ENCODE measurements at regions not wholly inside any gene's neighbourhood (a gene's known extent, or its start where the extent isn't known, plus 50 kb on each side); places are given as distances from the start of the nearest gene placed in this dataset.
A peak's percentile ranks its signal among the peaks of the same experiment; 100 is the strongest.
"Not testable (repeated sequence)": the region's sequence is repeated elsewhere in the genome, so short reads cannot be mapped to it uniquely, and the experiment has no call there.

DNA sequence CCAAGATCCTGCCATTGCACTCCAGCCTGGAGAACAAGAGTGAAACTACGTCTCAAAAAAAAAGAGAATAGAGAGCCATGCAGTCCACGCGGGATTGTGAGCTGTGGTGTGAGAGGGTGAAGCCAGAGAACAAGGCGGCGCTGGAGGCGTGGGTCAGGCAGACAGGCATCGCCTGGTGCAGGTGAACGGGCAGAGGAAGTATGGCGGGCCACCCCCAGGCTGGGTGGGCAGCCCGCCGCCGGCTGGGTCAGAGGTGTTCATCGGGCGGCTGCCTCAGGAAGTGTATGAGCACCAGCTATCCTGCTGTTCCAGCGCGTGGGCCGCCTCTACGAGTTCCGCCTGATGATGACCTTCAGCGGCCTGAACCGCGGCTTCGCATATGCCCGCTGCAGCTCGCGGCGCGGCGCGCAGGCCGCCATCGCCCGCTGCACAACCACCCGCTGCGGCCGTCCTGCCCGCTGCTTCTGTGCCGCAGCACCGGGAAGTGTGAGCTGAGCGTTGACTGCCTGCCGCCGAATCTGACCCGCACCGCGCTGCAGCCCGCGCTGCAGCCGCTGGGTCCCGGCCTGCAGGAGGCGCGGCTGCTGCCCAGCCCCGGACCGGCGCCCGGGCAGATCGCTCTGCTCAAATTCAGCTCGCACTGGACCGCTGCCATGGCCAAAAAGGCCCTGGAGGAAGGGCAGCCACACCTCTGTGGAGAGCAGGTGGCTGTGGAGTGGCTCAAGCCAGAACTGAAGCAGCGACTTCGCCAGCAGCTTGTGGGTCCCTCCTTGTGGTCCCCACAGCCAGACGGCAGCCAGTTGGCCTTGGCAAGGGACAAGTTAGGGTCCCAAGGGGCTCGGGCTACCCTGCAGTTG lies 95.5 kb upstream of the PLEKHM1 start:
- not testable (repeated sequence) for DNase-seq (ENCODE audit: low read depth in 2 of 2)

DNA sequence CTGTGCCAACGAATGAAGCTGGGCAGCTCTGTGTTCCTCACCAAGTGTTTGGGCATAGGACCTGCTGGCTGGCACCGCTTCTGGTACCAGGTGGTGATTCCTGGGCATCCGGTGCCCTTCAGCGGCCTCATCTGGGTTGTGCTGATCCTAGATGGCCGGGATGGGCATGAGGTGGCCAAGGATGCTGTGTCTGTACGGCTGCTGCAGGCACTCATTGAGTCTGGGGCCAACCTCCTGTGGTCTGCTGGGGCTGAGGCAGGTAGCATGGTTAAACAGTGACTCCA lies 96.1 kb upstream of the PLEKHM1 start:
- not testable (repeated sequence) for DNase-seq (ENCODE audit: low read depth in 2 of 2)

DNA sequence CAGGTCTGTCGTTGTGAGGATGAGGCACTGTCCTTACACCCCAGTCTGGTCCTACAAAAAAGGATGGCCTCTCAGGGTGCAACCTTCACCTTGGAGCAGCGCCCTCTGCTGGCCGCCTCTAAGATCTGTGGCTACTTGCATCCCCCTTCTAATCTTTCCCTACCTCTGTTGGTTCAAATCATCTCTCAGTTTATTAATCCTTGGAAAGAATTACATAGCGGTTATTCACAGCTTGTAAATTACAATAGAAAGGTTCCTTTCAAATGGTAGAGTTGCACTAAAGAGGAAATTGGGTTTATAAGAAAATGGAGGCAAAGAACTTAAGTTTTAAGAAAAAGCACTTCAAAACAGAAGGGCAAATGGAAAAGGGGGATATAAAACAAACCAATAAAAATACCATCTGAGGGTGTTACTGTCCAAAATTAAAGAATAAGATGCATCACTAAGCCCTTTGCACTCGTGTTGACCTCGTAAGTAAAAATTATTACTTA lies 102.0 kb upstream of the PLEKHM1 start:
- peak; percentile 28 to 62 for DNase-seq (ENCODE audit: low read depth in 2 of 2)

DNA sequence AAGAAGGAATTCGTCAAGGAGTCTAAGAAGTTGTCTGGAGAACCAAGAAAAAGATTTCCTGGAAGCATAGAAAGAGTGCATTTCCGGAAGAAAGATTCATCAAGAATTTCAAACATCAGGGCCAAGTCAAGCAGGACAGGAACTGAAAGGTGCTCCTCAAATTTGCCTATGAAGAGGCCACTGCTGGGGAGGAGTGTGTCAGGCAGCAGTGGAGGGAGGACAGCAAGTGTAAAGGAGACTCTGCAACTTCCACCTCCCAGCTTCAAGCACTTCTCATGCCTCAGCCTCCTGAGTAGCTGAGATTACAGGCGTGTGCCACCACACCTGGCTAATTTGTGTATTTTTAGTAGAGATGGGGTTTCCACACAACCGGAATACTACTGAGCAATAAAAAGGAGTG lies 105.8 kb upstream of the PLEKHM1 start:
- DNase-seq (ENCODE audit: low read depth in 2 of 2) = not testable (repeated sequence)

DNA sequence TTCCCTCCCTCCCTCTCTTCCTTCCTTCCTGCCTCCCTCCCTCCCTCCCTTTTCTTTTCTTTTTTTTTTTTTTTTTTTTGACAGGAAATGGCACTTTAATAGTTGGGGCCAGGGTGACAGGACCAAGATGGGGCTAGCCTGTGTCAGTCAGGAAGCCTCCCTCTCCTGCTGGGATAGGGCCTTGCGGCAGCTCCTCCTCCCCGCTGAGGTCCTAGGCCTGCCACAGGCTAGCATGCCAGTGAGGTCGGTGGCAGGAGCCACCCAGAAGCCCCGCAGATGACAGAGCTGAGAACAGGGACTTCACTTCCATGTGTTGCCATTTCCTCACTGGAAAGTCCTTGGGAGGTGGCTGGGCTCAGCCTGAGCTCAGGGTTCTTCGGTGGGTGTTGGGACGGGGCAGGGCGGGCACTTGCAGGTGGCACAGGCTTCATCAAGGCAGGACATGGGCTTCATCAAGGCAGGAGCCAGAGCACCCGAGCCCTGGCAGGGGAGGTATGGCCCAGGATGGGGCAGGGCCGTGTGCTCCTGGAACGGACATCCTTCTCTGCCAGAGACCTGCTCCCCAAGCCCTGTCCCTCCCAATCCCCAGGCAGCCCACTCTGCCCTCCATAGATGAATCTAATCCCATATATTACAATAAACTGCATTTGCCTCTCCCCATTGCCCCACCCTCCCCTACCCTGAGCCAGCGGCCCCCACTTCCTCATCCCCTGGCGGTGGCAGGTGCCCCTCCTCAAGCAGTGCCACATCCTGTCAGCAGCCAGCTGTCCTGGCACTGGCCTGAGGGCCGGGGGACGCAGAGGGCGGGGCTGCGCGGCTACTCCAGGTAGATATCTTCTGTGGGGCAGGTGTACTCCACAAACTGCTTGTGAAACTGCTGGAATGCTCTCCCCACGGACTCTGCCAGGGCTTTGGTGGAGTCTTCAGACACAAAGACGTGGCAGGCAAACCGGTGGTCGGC lies 109.8 kb upstream of the PLEKHM1 start:
- DNase-seq (ENCODE audit: low read depth in 2 of 2) = not testable (repeated sequence)

DNA sequence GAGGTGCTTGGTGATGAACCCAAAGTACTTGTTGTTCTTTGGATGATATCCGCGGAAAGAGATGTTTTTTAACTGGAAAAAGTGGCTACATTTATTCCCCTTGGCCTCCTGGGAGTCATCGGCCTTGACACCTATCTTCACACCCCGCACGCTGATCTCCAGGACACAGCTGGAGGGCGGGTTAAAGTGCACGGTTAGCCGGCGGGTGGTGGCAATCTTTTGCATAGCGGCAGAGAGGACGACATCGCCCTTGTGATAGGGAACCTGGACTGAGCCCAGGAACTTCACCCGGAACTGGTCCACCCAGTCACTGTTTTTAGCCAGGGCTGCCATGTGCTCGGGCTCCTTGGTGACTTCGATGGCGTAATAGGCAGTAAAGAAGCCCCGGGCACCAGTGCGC lies 110.5 kb upstream of the PLEKHM1 start:
- DNase-seq (ENCODE audit: low read depth in 2 of 2) = not testable (repeated sequence)

DNA sequence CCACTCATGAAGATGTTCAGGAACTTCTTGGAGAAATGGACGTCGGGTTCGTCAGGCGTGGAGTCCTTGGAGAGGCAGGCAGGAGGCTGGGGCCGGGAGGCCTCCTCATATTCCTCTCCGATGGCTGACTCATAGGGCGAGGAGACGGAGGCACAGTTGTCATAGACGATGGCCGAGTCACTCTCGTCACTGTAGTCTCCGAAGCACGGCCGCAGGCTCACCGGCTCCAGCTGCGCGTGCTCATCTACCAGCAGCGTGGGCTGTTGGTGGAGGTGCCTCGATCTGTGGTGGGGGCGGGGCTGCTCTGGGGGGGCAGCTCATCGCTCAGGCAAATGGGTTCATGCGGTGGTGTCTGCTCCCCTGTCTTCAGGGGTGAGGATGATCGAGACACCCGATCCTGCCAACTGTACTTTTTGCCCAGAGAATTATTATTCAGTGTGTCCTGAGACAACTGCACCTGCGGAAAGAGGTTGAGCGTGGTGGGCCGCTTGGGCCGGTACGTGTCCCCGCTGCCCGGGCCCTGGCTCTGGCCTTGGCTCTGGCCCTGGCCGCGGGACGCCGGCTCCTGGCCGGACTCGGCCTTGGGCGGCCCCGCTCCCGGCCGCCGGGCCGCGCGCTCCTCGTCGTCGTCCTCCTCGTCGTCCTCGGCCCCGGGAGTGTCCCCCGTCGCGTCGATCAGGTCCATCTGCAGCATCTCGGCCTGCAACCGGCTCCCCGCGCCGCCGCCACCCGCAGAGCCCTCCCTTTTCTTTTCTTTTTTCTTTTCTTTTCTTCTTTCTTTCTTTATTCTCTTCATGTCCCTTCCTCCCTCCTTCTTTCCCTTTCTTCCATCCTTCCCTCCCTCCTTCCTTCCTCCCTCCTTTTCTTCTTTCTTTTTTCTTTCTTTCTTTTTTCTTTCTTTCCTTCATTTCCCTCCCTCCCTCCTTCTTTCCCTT lies 111.4 kb upstream of the PLEKHM1 start:
- not testable (repeated sequence) for DNase-seq (ENCODE audit: low read depth in 2 of 2)

DNA sequence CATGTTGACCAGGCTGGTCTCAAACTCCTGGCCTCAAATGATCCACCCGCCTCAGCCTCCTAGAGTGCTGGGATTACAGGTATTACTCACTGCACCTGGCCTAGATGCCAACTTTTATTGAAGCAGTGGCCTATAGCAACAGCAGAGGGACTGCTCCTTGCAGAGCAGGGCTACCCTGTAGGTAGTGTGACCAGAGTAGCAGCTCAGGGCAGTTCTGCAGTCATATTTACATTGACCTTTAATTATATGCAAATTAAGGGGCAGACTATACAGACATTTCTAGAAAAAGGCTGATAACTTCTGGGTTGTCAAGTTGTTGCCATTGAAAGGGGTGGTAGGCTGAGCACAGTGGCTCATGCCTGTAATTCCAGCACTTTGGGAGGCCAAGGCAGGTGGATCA lies 115.2 kb upstream of the PLEKHM1 start:
- not testable (repeated sequence) for DNase-seq (ENCODE audit: low read depth in 2 of 2)

DNA sequence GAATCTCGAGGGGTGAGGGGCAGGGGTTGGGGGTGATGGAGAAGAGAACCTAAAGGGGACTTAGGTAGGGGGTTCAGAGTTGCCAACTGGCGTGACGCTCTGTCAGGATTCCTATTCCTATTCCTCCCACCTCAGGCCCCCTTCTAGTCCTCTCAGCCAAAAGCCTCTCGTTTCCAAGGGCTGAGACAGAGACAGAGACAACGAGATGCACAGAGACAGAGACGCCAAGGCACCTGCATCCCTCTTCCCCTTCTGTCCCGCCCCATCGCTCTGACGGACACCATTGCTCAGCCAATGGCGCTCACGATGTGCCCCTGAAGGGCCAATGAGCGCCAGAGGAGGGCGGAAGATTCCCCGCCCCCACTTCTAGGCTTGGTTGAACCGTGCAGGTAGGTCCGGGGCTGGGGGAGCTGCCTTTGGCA lies 129.5 kb upstream of the PLEKHM1 start:
- peak; percentile 74 to 78 for DNase-seq (ENCODE audit: low read depth in 2 of 2)

DNA sequence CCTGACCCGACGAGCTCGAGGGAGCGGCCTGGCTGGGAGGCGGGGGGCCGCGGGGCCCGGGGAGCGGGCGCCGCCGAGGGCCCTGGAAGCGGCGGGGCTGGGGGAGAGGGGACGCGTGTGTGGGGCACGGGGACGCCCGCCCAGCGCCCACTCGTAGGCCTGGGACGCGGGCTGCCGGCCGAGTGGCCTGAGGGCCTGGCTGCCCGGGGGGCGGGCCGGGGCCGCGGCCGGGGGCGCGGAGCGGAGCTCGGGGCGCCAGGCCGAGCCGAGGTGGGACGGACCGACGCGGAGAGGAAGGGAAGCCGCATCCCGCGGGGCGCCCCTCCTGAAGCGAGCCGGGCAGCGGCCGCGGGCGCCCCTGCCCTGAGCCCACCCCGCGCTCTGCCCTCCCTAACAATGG lies 129.9 kb upstream of the PLEKHM1 start:
- not testable (repeated sequence) for DNase-seq (ENCODE audit: low read depth in 2 of 2)

DNA sequence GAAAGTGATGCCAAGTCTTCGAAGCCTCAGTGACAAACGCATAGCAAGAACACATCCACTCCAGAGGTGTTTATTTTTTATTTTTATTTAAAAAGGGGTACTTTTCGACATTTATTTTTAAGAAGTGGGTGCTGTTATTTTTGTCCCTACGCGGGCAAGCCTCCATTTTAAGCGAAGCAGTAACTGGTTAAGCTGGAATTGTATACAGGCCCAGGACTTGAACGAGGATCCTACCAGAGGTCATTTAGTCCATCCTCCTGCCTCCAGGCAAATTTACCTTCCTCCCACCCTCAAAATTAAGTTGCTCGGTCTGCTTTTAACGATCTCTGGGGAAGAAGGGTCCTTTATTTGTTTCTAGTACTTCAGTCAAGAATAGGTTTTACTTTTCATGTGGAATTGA lies 130.6 kb upstream of the PLEKHM1 start:
- not testable (repeated sequence) for DNase-seq (ENCODE audit: low read depth in 2 of 2)

DNA sequence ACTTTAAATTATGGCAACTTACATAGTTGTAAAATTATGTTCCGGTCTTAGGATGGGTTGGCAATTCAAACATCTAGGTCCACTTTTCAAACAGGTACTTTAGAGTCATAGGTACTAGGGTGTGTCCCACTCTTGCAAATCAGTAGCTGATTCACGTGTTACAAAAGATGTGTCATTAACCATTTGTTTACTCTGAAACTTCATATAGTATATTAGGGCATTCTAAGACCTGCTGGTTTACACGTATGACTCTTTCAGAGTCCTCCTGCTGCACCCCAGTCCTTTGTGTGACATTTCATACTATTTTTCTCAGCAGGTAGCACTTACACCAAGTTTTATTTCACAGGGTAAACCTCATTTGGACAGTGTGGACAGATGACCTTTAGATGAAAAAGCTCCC lies 131.8 kb upstream of the PLEKHM1 start:
- not testable (repeated sequence) for DNase-seq (ENCODE audit: low read depth in 2 of 2)

DNA sequence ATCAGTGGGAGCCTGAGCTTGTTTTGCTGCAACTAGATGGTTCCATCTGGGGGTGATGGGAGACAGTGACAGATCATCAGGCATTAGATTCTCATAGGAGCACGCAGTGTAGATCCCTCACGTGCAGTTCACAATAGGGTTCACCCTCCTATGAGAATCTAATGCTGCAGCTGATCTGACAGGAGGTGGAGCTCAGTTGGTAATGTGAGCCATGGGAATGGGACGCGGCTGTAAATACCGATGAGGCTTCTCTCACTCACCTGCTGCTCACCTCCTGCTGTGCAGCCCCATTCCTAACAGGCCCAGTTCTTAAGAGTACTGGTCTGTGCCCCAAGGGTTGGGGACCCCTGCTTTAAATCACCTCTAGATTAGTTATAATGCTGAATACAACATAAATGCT lies 137.5 kb upstream of the PLEKHM1 start:
- DNase-seq (ENCODE audit: low read depth in 2 of 2) = no peak

DNA sequence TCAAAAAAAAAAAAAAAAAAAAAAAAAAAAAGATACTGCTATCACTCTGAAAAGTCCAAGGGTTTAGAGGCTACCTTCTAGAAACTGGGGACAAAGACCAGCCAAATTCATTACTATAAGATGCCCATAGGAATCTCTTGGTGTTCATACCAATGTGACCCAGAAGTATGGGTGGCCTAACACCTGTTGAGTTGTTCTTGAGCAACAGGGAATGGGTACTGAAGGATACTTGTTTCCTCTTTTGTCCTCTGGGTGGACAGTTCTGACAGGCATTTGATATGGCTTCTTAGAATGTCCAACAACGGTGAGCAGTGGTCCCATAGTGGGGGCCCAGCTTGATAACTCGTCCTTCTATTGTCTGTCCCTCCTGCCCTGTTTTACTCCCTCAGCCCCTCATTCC lies 141.4 kb upstream of the PLEKHM1 start:
- no peak for DNase-seq (ENCODE audit: low read depth in 2 of 2)

DNA sequence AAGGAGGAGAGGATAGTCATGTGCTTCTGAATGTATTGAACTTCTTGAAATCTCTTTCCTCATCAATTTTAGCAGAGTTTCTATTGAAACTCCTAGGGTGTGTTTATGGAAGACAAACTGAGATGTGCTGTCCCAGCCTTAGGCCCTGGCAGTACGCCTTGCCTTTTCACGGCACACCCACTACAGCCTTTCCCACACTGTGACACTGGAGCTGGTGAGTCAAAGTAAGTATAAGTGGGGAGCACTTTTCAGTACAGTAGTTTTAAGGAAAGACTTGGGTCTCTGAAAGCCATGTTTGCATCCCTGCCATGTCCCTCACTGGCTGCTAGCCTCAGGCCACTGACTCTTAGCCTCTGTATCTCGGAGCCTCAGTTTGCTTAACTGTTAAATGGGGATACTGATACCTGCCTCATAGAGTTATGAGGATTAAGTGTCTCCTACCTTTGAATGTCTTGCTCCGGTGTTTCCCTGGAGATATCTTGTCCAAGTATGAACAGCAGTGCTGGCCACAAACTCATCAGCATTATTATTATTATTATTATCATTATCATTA lies 144.7 kb upstream of the CRHR1 start:
- no peak for DNase-seq (ENCODE audit: low read depth in 2 of 2)

DNA sequence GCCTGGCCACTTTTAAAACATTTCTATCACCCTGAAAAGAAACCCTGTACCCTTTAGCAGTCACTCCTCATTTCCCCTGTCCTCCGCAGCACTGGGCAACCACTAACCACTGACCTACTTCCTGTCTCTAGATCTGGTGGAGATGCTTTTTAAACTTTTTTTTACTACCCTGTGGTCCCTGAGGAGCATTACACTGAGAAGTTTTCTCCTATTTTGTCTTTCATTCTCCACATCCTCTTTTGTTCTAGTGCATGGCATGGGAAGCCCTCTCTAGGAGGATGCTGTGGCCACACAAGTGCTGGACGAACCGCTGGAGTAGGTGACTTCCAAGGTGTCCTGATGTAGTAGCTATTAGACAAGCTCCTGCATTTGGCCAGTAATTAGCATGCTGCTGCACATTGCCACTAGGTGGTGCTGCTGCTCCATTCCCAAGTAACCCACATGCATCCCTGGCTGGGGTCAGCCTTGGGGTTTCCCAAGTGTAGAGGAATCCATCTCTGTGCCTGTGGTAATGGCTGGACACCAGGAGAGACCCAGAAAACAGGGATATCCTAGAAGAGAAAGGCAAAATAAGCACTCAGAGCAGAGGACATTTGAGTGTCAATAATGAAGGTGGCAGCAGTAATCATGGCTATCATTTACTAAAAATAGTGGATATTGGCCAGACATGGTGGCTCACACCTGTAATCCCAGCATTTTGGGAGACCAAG lies 143.8 kb upstream of the CRHR1 start:
- peak; percentile 39 to 44 for DNase-seq (ENCODE audit: low read depth in 2 of 2)

DNA sequence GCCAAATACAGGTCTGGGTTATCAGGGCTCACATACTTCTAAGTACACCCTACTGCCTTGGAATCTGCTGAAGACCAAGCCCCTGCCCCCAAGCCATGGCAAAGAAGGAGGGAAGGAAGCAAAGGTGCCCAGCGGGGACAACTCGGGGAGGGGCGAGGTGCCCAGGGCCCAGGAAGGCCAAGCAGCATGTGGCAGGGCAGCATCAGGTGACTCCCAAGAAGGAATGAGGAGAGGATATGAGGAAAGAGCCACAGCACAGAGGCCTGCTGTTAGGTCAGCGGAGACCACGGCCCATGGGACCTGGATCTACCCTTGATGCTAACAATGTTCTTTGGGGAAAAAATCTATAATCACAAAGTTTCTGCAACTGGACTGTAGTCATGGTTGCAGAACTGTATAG lies 142.6 kb upstream of the CRHR1 start:
- no peak for DNase-seq (ENCODE audit: low read depth in 2 of 2)

DNA sequence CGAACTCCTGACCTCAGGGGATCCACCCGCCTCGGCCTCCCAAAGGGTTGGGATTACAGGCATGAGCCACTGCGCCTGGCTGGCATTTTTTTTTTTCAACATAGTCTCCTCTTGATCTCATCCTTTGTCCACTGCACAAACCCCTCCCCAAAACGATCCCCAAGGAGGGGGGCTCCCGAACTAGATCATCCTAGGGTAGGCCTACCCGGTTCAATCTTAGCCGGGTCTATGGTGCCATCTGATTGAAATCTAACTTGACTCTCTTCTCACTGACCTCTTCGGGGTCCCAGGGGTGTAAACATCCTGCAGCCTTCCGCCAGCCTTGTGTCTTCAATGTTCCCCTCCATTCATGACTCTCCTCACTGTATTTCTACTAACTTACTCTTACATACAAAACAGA lies 140.5 kb upstream of the CRHR1 start:
- DNase-seq (ENCODE audit: low read depth in 2 of 2) = no peak

DNA sequence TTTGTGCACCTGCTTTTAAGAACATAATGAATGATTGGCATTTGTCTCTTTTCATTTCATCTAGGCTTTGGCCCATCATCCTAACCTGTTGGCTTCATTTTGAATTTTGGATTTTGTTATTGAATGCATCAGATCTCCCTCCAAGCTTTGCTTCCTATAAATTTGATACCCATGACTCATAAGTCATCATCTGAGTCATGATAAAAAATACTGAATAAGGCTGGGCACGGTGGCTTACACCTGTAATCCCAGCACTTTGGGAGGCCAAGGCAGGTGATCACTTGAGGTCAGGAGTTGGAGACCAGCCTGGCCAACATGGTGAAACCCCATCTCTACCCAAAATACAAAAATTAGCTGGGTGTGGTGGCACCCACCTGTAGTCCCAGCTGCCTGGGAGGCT lies 139.5 kb upstream of the CRHR1 start:
- not testable (repeated sequence) for DNase-seq (ENCODE audit: low read depth in 2 of 2)

DNA sequence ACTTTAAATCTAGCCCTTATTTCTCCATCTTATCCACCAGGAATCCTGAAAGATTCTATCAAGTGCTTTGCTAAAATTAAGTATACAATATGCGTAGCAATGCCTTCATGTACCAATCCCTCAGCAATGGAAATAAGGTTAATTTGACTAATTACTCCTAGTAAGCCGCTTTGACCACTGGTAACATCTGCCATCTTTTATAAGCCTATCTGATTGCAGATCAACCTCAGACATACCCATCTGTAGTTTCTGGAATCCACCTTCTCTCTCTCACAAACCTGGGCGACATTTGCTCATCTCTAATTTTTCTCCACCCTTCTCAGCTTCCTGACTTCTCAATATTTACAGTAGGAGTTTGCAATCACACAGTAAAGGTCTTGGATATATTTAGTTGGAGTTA lies 138.8 kb upstream of the CRHR1 start:
- no peak for DNase-seq (ENCODE audit: low read depth in 2 of 2)
